Spleen (tissue), 11 donors: ENCODE measurements at regions not wholly inside any gene's neighbourhood (a gene's known extent, or its start where the extent isn't known, plus 50 kb on each side); places are given as distances from the start of the nearest gene placed in this dataset.

Experiments used
- DNase-seq: peaks from one replicate; pipeline ENCODE4 v3.0.0-alpha.2; 2020
- H3K27ac ChIP-seq, 8 donors: fragments of 200-600 bp; sonication (generic) in 7 of 8; 1 replicate in 4 of 8; 2 replicates in 4 of 8; pipeline versions ENCODE4 v1.5.0 to v1.8.0; 2016 to 2021; ENCODE audit warnings: inconsistent platforms in 4 of 8, mild to moderate bottlenecking in 4 of 8, moderate library complexity in 1 of 8
- H3K27me3 ChIP-seq, 7 donors: fragments of 200-600 bp; sonication (generic) in 6 of 7; replicated peaks in 1 of 7; 1 replicate in 4 of 7; 2 replicates in 3 of 7; pipeline versions ENCODE4 v1.5.0 to v1.8.0; 2016 to 2021; ENCODE audit warnings: inconsistent platforms in 3 of 7, mild to moderate bottlenecking in 1 of 7
- H3K36me3 ChIP-seq, 6 donors: fragments of 200-600 bp; sonication (generic) in 5 of 6; 1 replicate in 4 of 6; 2 replicates in 2 of 6; pipeline versions ENCODE4 v1.5.0 to v1.8.0; 2016 to 2021; ENCODE audit warnings: inconsistent platforms in 2 of 6
- H3K4me1 ChIP-seq, 6 donors: fragments of 200-600 bp; sonication (generic) in 5 of 6; 1 replicate in 3 of 6; 2 replicates in 3 of 6; pipeline versions ENCODE4 v1.5.0 to v1.8.0; 2016 to 2021; ENCODE audit warnings: inconsistent platforms in 3 of 6
- H3K4me3 ChIP-seq, 8 donors: fragments of 200-600 bp; sonication (generic) in 7 of 8; 1 replicate in 4 of 8; 2 replicates in 4 of 8; pipeline versions ENCODE4 v1.5.0 to v1.8.0; 2016 to 2021; ENCODE audit warnings: inconsistent platforms in 4 of 8, mild to moderate bottlenecking in 4 of 8, moderate library complexity in 2 of 8
- H3K9me3 ChIP-seq, 8 donors: fragments of 200-600 bp; sonication (generic) in 7 of 8; 1 replicate in 4 of 8; 2 replicates in 4 of 8; pipeline versions ENCODE4 v1.5.0 to v1.8.0; 2016 to 2021; ENCODE audit warnings: inconsistent platforms in 4 of 8
- CTCF ChIP-seq, 11 experiments: fragments of 200-600 bp in 7 of 11; fragments of 450-650 bp in 4 of 11; sonication (generic) in 4 of 11; IDR thresholded peaks in 8 of 11; conservative IDR thresholded peaks in 3 of 11; 1 replicate in 7 of 11; 2 replicates in 4 of 11; pipeline versions ENCODE4 v1.4.0 to v1.8.0; 2016 to 2021; ENCODE audit warnings: antibody characterized with exemption in 11 of 11, inconsistent platforms in 4 of 11, mild to moderate bottlenecking in 1 of 11
- POLR2A ChIP-seq, 3 donors: fragments of 450-650 bp; IDR thresholded peaks; one replicate each; pipeline ENCODE4 v1.5.1; 2017; ENCODE audit warnings: antibody characterized with exemption in 3 of 3, mild to moderate bottlenecking in 1 of 3
- POLR2AphosphoS5 ChIP-seq, 3 donors: sonication (generic); formaldehyde crosslinking; IDR thresholded peaks; one replicate each; pipeline ENCODE4 v1.5.1; 2017; ENCODE audit warnings: antibody characterized with exemption in 3 of 3
- WGBS, 5 donors: extraction: QIAGEN DNeasy Blood & Tissue Kit in 3 of 5; methylation state at CpG; one replicate each; pipeline versions ENCODE4 v1.1.5 to v1.1.7; 2013 to 2018; 5-methylcytosine and 5-hydroxymethylcytosine counted together
- intact Hi-C: fragments of 100-400 bp; cut with DNase I; formaldehyde crosslinking; loops from one replicate; pipeline ENCODE4 v1.15.0; 2023; ENCODE audit warnings: low total_unique reads
- donor health status: healthy with polysubstance abuse.
- donor health status: DM: no; HTN: no; CAD: no; lungs with moderate emphysema.
- donor health status: DM: no; HTN: no; CAD: no.
- donor health status: Bipolar disorder and iron deficiency.
- donor health status: healthy.
- donor health status: DM: no; HTN: no; CAD: no.
- donor health status: DM: yes; HTN: yes; CAD: no.

GRCh38 chr5:62731022-62731421, 152.4 kb downstream of the LRRC70 start:
- WGBS, 5 donors: 27 to 41% (median 32%) methylated on average over 3 of the region's 3 CpGs
- TF ChIP-seq POLR2AphosphoS5 (IDR thresholded peaks at IDR 0.05): no peak
- TF ChIP-seq POLR2A (IDR thresholded peaks at IDR 0.05): no peak
- TF ChIP-seq CTCF (IDR thresholded peaks at IDR 0.05 in 8 of 11, conservative IDR thresholded peaks at IDR 0.05 in 3 of 11): no peak
- no peaks in the 10 kb centered on the region for H3K36me3 ChIP-seq
- DNase-seq: no peak
- no peaks in the 10 kb centered on the region for H3K4me1 ChIP-seq
- H3K4me3 ChIP-seq: no peak overlapping the region
- no peak overlapping the region for H3K27ac ChIP-seq
- intact Hi-C loops: no loop called here
- peaks cover 0 to 11% (median 7%) of the 10 kb centered on the region in 8 donors for H3K9me3 ChIP-seq
- H3K27me3 ChIP-seq: no peaks in the 10 kb centered on the region

DNA sequence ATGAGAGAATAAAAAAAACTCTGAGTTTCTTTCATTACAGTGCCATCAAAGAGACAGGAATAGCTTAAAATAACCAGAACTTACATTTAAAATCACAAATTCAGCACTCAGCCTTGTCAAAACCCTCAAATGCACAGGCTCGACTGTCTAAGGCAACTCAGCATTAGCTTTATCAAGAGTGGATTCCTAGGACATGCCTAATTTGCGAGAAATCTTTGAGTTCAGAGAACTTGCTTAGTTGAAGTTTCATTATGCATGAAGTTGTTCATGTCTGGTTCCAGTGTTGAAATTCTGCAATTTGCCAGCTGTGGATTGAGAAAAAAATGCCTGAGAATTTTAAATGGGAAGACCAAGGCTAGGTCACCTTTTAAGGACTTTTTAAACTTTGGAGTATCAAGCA, 151.1 kb downstream of the LRRC70 start:
- WGBS, 5 donors: 67 to 88% (median 82%) methylated on average over 2 of the region's 2 CpGs
- Histone ChIP-seq H3K4me3 (no peak overlapping the region), H3K27me3 (no peaks in the 10 kb centered on the region), H3K4me1 (no peaks in the 10 kb centered on the region), H3K9me3 (peaks cover 0 to 8% (median 6%) of the 10 kb centered on the region in 8 donors), H3K36me3 (no peaks in the 10 kb centered on the region), H3K27ac (no peak overlapping the region)
- no peak for DNase-seq
- TF ChIP-seq POLR2AphosphoS5 (IDR thresholded peaks at IDR 0.05) (no peak), CTCF (IDR thresholded peaks at IDR 0.05 in 8 of 11, conservative IDR thresholded peaks at IDR 0.05 in 3 of 11) (no peak), POLR2A (IDR thresholded peaks at IDR 0.05) (no peak)
- intact Hi-C loops: no loop called here

DNA sequence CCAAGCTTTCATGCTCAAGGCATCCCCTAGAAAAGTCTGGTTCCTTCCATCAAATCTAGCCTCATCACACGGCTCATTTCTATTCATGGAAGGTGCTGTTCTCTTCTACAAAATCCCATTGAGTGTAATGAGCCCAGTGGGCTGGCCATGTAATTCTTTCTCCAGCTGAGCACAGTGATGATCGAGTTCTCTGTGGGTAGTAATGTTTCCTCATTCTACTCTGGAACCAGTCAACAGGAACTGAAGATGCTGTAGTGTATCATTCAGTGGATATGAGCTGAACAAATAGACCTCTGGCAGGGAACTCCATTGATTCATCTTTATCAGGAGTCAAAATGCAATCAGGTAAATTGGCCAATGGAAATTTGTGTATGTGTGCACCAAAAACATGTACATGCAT, 149.2 kb downstream of the LRRC70 start:
- Histone ChIP-seq H3K27ac (no peak overlapping the region), H3K36me3 (no peaks in the 10 kb centered on the region), H3K27me3 (no peaks in the 10 kb centered on the region), H3K9me3 (no peaks in the 10 kb centered on the region), H3K4me1 (no peaks in the 10 kb centered on the region), H3K4me3 (no peak overlapping the region)
- DNase-seq: no peak
- intact Hi-C loops: no loop called here
- TF ChIP-seq CTCF (IDR thresholded peaks at IDR 0.05 in 8 of 11, conservative IDR thresholded peaks at IDR 0.05 in 3 of 11) (no peak), POLR2AphosphoS5 (IDR thresholded peaks at IDR 0.05) (no peak)
- WGBS, 5 donors: 69 to 88% (median 83%) methylated on average over 2 of the region's 2 CpGs

DNA sequence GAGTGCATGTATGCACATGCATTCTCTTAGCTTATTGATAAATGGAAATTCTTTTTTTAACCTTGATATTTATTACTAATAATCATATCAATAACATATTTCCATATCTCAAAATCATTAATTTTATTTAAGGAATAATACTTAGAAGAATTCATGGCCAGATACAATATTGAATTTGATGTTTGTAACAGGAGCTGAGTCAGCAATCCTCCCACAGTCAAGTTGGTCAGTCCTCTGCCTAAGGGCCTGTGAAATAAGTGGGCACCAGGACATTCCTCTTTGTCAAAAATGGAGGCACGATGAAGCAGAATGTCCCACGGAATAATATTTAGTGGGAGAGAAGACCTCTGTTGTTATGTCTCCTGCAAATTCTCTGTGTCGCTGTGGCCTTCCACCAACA, 148.6 kb downstream of the LRRC70 start:
- Histone ChIP-seq H3K27ac (no peak overlapping the region), H3K4me3 (no peak overlapping the region), H3K27me3 (no peaks in the 10 kb centered on the region), H3K9me3 (no peaks in the 10 kb centered on the region), H3K36me3 (no peaks in the 10 kb centered on the region), H3K4me1 (no peaks in the 10 kb centered on the region)
- intact Hi-C loops: no loop called here
- TF ChIP-seq POLR2AphosphoS5 (IDR thresholded peaks at IDR 0.05): no peak
- TF ChIP-seq POLR2A (IDR thresholded peaks at IDR 0.05): no peak
- TF ChIP-seq CTCF (IDR thresholded peaks at IDR 0.05 in 8 of 11, conservative IDR thresholded peaks at IDR 0.05 in 3 of 11): no peak
- no peak for DNase-seq
- 92 to 99% (median 98%) methylated on average over 3 of the region's 3 CpGs for WGBS, 5 donors
